GM12864 (cell line): ENCODE measurements at regions not wholly inside any gene's neighbourhood (a gene's known extent, or its start where the extent isn't known, plus 50 kb on each side); places are given as distances from the start of the nearest gene placed in this dataset.

Source experiments
- DNase-seq: peaks from one replicate; pipeline ENCODE4 v3.0.0-alpha.2; 2011; ENCODE audit warnings: low read depth
- H3K4me3 ChIP-seq: 2 replicates; pipeline ENCODE4 v1.5.1; 2011; ENCODE audit warnings: mild to moderate bottlenecking, low read depth, low read length, control low read depth
- TF ChIP-seq, protein P1 (sequence below): IDR thresholded peaks from 2 replicates; pipeline ENCODE4 v1.5.1; 2011; ENCODE audit warnings: low read depth, mild to moderate bottlenecking, moderate library complexity, low read length, control low read depth, inconsistent platforms; ENCODE audit errors: missing control alignments

DNA sequence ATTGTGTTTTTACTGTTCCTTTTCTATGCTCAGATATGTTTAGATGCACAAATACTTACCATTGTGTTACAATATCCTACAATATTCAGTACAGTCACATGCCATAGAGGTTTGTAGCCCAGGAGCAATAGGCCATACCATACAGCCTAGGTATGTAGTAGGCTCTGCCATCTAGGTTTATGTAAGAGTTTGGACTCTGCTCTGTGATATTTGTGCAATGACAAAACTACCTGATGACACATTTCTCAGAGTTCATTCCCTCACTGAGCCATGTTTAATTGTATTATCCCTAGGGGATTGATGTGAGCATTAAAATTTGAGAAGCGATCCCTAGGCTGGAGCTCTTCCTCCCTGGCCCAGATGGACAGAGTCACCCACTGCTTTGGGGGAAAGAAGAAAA lies 270.0 kb upstream of the PROK2 start:
- DNase-seq: no peak
- TF ChIP-seq, protein P1, sequence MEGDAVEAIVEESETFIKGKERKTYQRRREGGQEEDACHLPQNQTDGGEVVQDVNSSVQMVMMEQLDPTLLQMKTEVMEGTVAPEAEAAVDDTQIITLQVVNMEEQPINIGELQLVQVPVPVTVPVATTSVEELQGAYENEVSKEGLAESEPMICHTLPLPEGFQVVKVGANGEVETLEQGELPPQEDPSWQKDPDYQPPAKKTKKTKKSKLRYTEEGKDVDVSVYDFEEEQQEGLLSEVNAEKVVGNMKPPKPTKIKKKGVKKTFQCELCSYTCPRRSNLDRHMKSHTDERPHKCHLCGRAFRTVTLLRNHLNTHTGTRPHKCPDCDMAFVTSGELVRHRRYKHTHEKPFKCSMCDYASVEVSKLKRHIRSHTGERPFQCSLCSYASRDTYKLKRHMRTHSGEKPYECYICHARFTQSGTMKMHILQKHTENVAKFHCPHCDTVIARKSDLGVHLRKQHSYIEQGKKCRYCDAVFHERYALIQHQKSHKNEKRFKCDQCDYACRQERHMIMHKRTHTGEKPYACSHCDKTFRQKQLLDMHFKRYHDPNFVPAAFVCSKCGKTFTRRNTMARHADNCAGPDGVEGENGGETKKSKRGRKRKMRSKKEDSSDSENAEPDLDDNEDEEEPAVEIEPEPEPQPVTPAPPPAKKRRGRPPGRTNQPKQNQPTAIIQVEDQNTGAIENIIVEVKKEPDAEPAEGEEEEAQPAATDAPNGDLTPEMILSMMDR: no peak
- H3K4me3 ChIP-seq: no peak overlapping the region

DNA sequence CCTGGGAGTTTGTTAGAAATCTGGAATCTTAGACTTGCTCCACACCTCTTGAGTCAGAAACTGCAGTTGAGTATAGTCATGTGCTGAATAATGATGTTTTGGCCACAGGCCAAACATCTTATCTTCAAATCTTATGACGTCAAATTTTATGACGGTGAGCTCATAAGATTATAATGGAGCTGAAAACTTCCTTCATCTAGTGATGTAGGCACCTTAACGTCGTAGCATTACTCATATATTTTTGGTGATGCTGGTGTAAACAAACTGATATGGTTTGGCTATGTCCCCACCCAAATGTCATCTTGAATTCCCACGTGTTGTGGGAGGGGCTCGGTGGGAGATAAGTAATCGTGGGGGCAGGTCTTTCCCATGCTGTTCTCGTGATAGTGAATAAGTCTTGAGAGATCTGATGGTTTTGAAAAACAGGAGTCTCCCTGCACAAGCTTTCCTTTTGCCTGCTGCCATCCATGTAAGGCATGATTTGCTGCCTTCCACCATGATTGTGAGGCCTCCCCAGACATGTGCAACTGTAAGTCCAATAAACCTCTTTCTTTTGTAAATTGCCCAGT lies 268.0 kb upstream of the PROK2 start:
- H3K4me3 ChIP-seq: no peak overlapping the region
- DNase-seq: no peak
- TF ChIP-seq, protein P1: no peak

DNA sequence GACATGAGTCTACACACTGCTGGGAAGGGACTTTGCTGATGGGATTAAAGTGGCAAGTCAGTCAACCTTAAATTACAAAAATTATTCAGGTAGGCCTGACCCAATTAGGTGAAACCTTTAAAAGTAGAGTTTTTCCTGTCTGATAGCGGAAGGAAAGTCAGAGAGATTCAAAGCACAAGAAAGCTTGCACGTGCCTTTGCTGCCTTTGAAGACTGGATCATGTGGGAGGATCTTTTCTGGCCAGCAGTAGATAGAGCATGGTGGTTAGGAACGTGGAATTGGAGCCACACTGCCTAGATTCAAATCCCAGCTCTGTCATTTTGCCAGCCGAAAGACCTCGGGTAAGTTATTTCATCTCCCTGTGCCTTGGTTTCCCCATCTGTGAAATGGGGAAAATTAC lies 265.8 kb upstream of the PROK2 start:
- TF ChIP-seq, protein P1: no peak
- no peak for DNase-seq
- no peak overlapping the region for H3K4me3 ChIP-seq

DNA sequence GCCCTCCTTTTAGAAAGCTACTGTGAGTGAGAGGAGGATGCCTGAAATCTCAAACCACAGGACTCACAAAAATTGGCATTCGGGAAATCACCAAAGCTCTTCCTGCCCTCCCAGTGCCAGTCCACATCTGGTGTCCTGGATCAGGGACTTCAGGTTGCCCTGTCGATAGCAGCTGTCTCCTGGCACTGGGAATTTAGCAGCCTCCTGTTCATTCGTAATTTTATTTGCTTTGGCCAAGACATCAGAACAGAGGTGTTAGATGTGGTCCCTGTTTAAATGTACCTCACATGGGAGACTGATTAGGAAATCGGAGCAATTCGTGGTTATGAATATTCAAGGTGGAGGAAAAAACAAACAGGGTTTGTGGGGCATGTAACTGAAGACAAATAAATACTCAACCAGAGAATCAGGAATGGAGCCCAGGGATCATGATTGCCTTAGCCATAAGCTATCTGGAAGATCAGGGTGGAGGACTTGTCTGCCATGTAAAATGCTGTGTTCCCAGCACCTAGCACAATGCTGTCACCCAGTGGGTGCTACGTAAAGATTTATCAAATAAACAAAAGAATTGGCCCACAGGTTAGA lies 265.2 kb upstream of the PROK2 start:
- TF ChIP-seq, protein P1: no peak

DNA sequence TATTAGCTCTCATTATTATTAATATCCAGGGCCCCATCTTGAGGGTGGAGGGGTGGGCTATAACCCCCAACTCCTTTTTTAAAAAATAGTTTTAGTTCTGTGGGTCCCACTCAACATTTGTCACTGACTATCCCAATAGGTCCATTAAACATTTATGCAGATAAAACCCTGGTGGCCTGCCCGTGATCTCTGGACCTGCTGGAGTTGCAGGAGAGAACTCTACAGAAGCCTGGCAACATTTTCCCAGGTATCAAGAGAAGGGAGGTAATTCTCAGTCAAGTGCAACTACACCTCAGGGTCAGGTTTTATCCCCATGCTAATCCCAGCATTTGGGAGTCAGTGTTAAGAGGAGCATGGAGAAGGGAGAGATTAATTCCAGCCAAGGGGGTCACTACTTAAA lies 264.4 kb upstream of the PROK2 start:
- TF ChIP-seq, protein P1: no peak
- no peak for DNase-seq
- H3K4me3 ChIP-seq: no peak overlapping the region

More for the DNA sequence above, 265.2 kb upstream of the PROK2 start:
- no peak for DNase-seq
- no peak overlapping the region for H3K4me3 ChIP-seq

DNA sequence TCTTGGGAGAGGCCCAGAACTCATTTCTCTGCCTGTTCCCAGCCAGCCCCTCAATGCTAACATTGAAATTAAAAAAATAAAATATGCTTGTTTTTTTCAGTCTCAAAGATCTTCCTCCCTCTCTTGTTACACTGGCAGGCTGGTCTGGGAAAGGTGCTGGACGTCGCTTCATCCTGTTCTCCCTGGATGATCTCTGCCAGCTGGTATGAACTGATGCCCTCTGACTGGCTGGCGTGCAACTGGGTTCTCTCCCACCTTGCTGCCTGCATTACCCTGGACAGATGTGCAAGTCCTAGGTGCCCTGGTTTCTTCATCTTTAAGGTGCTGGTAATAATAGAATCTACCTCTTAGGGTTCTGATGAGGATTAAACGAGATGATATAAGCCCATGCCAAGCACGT lies 263.9 kb upstream of the PROK2 start:
- no peak for DNase-seq
- TF ChIP-seq, protein P1: no peak
- no peak overlapping the region for H3K4me3 ChIP-seq
